22Rv1 (cell line): ENCODE measurements at regions not wholly inside any gene's neighbourhood (a gene's known extent, or its start where the extent isn't known, plus 50 kb on each side); places are given as distances from the start of the nearest gene placed in this dataset.
"Not testable (repeated sequence)": the region's sequence is repeated elsewhere in the genome, so short reads cannot be mapped to it uniquely, and the experiment has no call there.

Experiments used
- ZFX ChIP-seq: fragments of 450-650 bp; IDR thresholded peaks from 2 replicates; pipeline ENCODE4 v1.6.1; 2017; ENCODE audit warnings: antibody characterized with exemption, borderline replicate concordance
- TF ChIP-seq, protein P1 (sequence below): fragments of 450-650 bp; IDR thresholded peaks from 2 replicates; pipeline ENCODE4 v1.5.1; 2017; ENCODE audit warnings: mild to moderate bottlenecking

DNA sequence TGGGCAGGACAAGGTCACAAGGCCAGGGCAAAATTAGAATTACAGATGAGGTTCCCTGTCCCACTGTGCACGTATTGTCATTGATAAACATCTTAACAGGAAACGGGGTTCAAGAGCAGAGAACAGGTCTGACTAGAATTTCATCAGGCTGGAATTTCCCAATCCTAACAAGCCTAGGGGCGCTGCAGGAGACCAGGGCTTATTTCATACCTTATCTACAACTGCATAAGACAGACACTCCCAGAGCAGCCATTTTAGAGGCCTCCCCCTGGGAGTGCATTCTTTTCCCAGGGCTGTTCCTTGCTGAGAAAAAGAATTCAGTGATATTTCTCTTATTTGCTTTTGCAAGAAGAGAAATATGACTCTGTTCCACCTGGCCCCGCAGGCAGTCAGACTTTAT is 244.8 kb downstream of the DAD1 start:
- TF ChIP-seq, protein P1, sequence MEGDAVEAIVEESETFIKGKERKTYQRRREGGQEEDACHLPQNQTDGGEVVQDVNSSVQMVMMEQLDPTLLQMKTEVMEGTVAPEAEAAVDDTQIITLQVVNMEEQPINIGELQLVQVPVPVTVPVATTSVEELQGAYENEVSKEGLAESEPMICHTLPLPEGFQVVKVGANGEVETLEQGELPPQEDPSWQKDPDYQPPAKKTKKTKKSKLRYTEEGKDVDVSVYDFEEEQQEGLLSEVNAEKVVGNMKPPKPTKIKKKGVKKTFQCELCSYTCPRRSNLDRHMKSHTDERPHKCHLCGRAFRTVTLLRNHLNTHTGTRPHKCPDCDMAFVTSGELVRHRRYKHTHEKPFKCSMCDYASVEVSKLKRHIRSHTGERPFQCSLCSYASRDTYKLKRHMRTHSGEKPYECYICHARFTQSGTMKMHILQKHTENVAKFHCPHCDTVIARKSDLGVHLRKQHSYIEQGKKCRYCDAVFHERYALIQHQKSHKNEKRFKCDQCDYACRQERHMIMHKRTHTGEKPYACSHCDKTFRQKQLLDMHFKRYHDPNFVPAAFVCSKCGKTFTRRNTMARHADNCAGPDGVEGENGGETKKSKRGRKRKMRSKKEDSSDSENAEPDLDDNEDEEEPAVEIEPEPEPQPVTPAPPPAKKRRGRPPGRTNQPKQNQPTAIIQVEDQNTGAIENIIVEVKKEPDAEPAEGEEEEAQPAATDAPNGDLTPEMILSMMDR, result not testable (repeated sequence)
- not testable (repeated sequence) for TF ChIP-seq ZFX
